GM19099 (cell line): ENCODE measurements at regions not wholly inside any gene's neighbourhood (a gene's known extent, or its start where the extent isn't known, plus 50 kb on each side); places are given as distances from the start of the nearest gene placed in this dataset.

Source experiments
- POLR2A ChIP-seq: IDR thresholded peaks from 3 replicates; pipeline ENCODE4 v1.6.1; 2011; ENCODE audit warnings: low read depth; ENCODE audit not compliant: insufficient read length; ENCODE audit errors: extremely low read depth

- TF ChIP-seq POLR2A, result no peak
Observed at GRCh38 chr2:176418768-176419167, 149.5 kb downstream of the MTX2 start.

- no peak for TF ChIP-seq POLR2A
Observed at GRCh38 chr2:176419591-176420071, 150.4 kb downstream of the MTX2 start.

GRCh38 chr2:176421297-176422050, 152.2 kb downstream of the MTX2 start:
- no peak for TF ChIP-seq POLR2A

GRCh38 chr2:176423819-176424218, 154.6 kb downstream of the MTX2 start:
- TF ChIP-seq POLR2A, result no peak

- TF ChIP-seq POLR2A, result no peak
Observed at GRCh38 chr2:176424746-176425145, 155.5 kb downstream of the MTX2 start.

- TF ChIP-seq POLR2A, result no peak
Observed at GRCh38 chr2:176427549-176427948, 158.3 kb downstream of the MTX2 start.

- TF ChIP-seq POLR2A, result no peak
Observed at GRCh38 chr2:176432434-176432833, 163.2 kb downstream of the MTX2 start.

- TF ChIP-seq POLR2A, result no peak
Observed at GRCh38 chr2:176435729-176436128, 166.5 kb downstream of the MTX2 start.

- TF ChIP-seq POLR2A, result no peak
Observed at GRCh38 chr2:176443946-176444345, 174.7 kb downstream of the MTX2 start.

- TF ChIP-seq POLR2A, result no peak
Observed at GRCh38 chr2:176445956-176446355, 176.7 kb downstream of the MTX2 start.

GRCh38 chr2:176446718-176447414, 177.6 kb downstream of the MTX2 start:
- no peak for TF ChIP-seq POLR2A

GRCh38 chr2:176447616-176448015, 178.4 kb downstream of the MTX2 start:
- TF ChIP-seq POLR2A, result no peak

- TF ChIP-seq POLR2A, result no peak
Observed at GRCh38 chr2:176449852-176450251, 180.6 kb downstream of the MTX2 start.

- TF ChIP-seq POLR2A, result no peak
Observed at GRCh38 chr2:176453784-176454183, 184.5 kb downstream of the MTX2 start.

- no peak for TF ChIP-seq POLR2A
Observed at GRCh38 chr2:176454893-176455815, 185.9 kb downstream of the MTX2 start.
